Liver (tissue), 8 donors: ENCODE measurements at regions not wholly inside any gene's neighbourhood (a gene's known extent, or its start where the extent isn't known, plus 50 kb on each side); places are given as distances from the start of the nearest gene placed in this dataset.

ENCODE experiments used
- DNase-seq: peaks from one replicate; pipeline ENCODE4 v3.0.0-alpha.2; 2017; ENCODE audit warnings: low spot score
- H3K27ac ChIP-seq, 2 donors: one replicate each; pipeline ENCODE4 v1.7.0; 2013; ENCODE audit warnings: inconsistent platforms in 2 of 2, low read length in 2 of 2, control low read depth in 1 of 2, low read depth in 1 of 2, mild to moderate bottlenecking in 1 of 2
- H3K27me3 ChIP-seq, 4 donors: one replicate each; pipeline versions ENCODE4 v1.6.1 to v1.7.0; 2013; ENCODE audit warnings: low read length in 3 of 4, inconsistent platforms in 1 of 4, mild to moderate bottlenecking in 1 of 4, moderate library complexity in 1 of 4; ENCODE audit not compliant: control insufficient read depth in 4 of 4, insufficient read depth in 4 of 4
- H3K36me3 ChIP-seq, 4 donors: one replicate each; pipeline versions ENCODE4 v1.6.1 to v1.7.0; 2013; ENCODE audit warnings: low read length in 3 of 4, mild to moderate bottlenecking in 3 of 4, low read depth in 1 of 4, moderate library complexity in 1 of 4; ENCODE audit not compliant: control insufficient read depth in 4 of 4, insufficient read depth in 3 of 4
- H3K4me1 ChIP-seq, 4 donors: one replicate each; pipeline versions ENCODE4 v1.6.1 to v1.7.0; 2013; ENCODE audit warnings: low read length in 3 of 4, mild to moderate bottlenecking in 3 of 4, moderate library complexity in 1 of 4; ENCODE audit not compliant: control insufficient read depth in 4 of 4, insufficient read depth in 4 of 4
- H3K4me3 ChIP-seq, 3 donors: one replicate each; pipeline versions ENCODE4 v1.6.1 to v1.7.0; 2013; ENCODE audit warnings: low read length in 3 of 3, control low read depth in 1 of 3, low read depth in 1 of 3, mild to moderate bottlenecking in 1 of 3
- H3K9ac ChIP-seq, 2 donors: one replicate each; pipeline ENCODE4 v1.7.0; 2013; ENCODE audit warnings: low read length in 2 of 2, mild to moderate bottlenecking in 2 of 2, moderate library complexity in 2 of 2, control low read depth in 1 of 2, low read depth in 1 of 2
- H3K9me3 ChIP-seq, 4 donors: one replicate each; pipeline versions ENCODE4 v1.6.1 to v1.7.0; 2013; ENCODE audit warnings: low read length in 3 of 4; ENCODE audit not compliant: control insufficient read depth in 4 of 4
- EGR1 ChIP-seq, 2 donors: IDR thresholded peaks; 2 replicates each; pipeline ENCODE4 v1.6.1; 2016 to 2018; ENCODE audit warnings: antibody characterized with exemption in 2 of 2, low read depth in 2 of 2
- FOXA1 ChIP-seq: IDR thresholded peaks from 2 replicates; pipeline ENCODE4 v1.6.1; 2016; ENCODE audit warnings: antibody characterized with exemption
- FOXA2 ChIP-seq: IDR thresholded peaks from 2 replicates; pipeline ENCODE4 v1.6.1; 2016; ENCODE audit warnings: antibody characterized with exemption
- GABPA ChIP-seq, 2 donors: IDR thresholded peaks in 1 of 2; conservative IDR thresholded peaks in 1 of 2; 2 replicates each; pipeline ENCODE4 v1.6.1; 2016; ENCODE audit warnings: antibody characterized with exemption in 2 of 2, mild to moderate bottlenecking in 1 of 2, moderate library complexity in 1 of 2
- HNF4A ChIP-seq, 2 donors: conservative IDR thresholded peaks; 2 replicates each; pipeline ENCODE4 v1.6.1; 2016; ENCODE audit warnings: antibody characterized with exemption in 2 of 2, mild to moderate bottlenecking in 2 of 2
- HNF4G ChIP-seq: IDR thresholded peaks from 2 replicates; pipeline ENCODE4 v1.6.1; 2016; ENCODE audit warnings: antibody characterized with exemption
- JUND ChIP-seq, 2 donors: IDR thresholded peaks; 2 replicates each; pipeline ENCODE4 v1.6.1; 2016; ENCODE audit warnings: antibody characterized with exemption in 2 of 2
- NR2F2 ChIP-seq: IDR thresholded peaks from 2 replicates; pipeline ENCODE4 v1.6.1; 2016; ENCODE audit warnings: antibody characterized with exemption
- RAD21 ChIP-seq, 2 donors: IDR thresholded peaks; 2 replicates each; pipeline ENCODE4 v1.6.1; 2016; ENCODE audit warnings: antibody characterized with exemption in 2 of 2, mild to moderate bottlenecking in 2 of 2
- RXRA ChIP-seq, 2 donors: IDR thresholded peaks; 2 replicates each; pipeline ENCODE4 v1.6.1; 2017 to 2018; ENCODE audit warnings: antibody characterized with exemption in 2 of 2, mild to moderate bottlenecking in 1 of 2
- SP1 ChIP-seq: IDR thresholded peaks from 2 replicates; pipeline ENCODE4 v1.6.1; 2018; ENCODE audit warnings: antibody characterized with exemption, mild to moderate bottlenecking
- TAF1 ChIP-seq: conservative IDR thresholded peaks from 2 replicates; pipeline ENCODE4 v1.6.1; 2016; ENCODE audit warnings: antibody characterized with exemption, mild to moderate bottlenecking
- YY1 ChIP-seq: IDR thresholded peaks from 2 replicates; pipeline ENCODE4 v1.6.1; 2016; ENCODE audit warnings: antibody characterized with exemption, mild to moderate bottlenecking
- WGBS: extraction: QIAGEN DNeasy Blood & Tissue Kit; methylation state at CpG from one replicate; pipeline ENCODE4 v1.1.7; 2013; 5-methylcytosine and 5-hydroxymethylcytosine counted together
- TF ChIP-seq, protein P1 (sequence below): IDR thresholded peaks from 2 replicates; pipeline ENCODE4 v1.6.1; 2016; ENCODE audit warnings: antibody characterized with exemption
- TF ChIP-seq, protein P2 (sequence below): fragments of 150-350 bp; IDR thresholded peaks from 2 replicates; pipeline ENCODE4 v1.5.1; 2017; ENCODE audit warnings: improper control_type of control experiment, low read depth, low read length; ENCODE audit not compliant: missing input control
- TF ChIP-seq, protein P3 (sequence below): IDR thresholded peaks from 2 replicates; pipeline ENCODE4 v1.6.1; 2016; ENCODE audit warnings: antibody characterized with exemption
- TF ChIP-seq, protein P4 (sequence below): IDR thresholded peaks from 2 replicates; pipeline ENCODE4 v1.6.1; 2016; ENCODE audit warnings: antibody characterized with exemption
- TF ChIP-seq, protein P5 (sequence below): IDR thresholded peaks from 2 replicates; pipeline ENCODE4 v1.6.1; 2016; ENCODE audit warnings: antibody characterized with exemption, mild to moderate bottlenecking
- donor health status: healthy.
- donor health status: healthy.
- donor health status: healthy.
- donor health status: healthy.
- donor health status: healthy.

DNA sequence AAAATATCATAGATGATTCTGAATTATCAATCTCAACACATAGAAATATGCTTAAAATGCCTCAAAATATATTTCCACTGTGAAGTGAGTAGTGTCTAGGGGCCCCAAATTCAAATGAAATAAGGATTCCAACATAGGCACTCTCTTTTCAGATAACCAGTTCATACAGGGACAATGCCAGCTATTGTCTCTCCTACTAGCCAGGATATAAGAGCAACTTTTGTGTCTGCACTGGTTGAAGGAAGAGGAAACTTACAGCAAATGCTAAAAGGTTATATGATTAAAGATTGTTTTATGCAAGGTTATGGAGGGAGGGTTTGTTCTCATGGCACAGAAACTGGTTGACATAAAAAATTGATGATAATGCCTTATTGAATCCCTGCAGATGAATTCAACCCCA is 579.4 kb upstream of the ALCAM start:
- no peaks in the 10 kb centered on the region for H3K9me3 ChIP-seq
- no peak overlapping the region for H3K4me3 ChIP-seq
- no peak overlapping the region for H3K9ac ChIP-seq
- no peak for DNase-seq
- no peak overlapping the region for H3K27ac ChIP-seq
- TF ChIP-seq, protein P1, sequence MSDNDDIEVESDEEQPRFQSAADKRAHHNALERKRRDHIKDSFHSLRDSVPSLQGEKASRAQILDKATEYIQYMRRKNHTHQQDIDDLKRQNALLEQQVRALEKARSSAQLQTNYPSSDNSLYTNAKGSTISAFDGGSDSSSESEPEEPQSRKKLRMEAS: no peak
- no peak for TF ChIP-seq RAD21 (IDR thresholded peaks at IDR 0.05)
- TF ChIP-seq GABPA (IDR thresholded peaks at IDR 0.05 in 1 of 2, conservative IDR thresholded peaks at IDR 0.05 in 1 of 2): no peak
- TF ChIP-seq NR2F2: no peak
- no peak for TF ChIP-seq SP1
- TF ChIP-seq, protein P2, sequence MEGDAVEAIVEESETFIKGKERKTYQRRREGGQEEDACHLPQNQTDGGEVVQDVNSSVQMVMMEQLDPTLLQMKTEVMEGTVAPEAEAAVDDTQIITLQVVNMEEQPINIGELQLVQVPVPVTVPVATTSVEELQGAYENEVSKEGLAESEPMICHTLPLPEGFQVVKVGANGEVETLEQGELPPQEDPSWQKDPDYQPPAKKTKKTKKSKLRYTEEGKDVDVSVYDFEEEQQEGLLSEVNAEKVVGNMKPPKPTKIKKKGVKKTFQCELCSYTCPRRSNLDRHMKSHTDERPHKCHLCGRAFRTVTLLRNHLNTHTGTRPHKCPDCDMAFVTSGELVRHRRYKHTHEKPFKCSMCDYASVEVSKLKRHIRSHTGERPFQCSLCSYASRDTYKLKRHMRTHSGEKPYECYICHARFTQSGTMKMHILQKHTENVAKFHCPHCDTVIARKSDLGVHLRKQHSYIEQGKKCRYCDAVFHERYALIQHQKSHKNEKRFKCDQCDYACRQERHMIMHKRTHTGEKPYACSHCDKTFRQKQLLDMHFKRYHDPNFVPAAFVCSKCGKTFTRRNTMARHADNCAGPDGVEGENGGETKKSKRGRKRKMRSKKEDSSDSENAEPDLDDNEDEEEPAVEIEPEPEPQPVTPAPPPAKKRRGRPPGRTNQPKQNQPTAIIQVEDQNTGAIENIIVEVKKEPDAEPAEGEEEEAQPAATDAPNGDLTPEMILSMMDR: no peak
- TF ChIP-seq HNF4A (conservative IDR thresholded peaks at IDR 0.05): no peak
- no peak for TF ChIP-seq HNF4G
- TF ChIP-seq EGR1 (IDR thresholded peaks at IDR 0.05; ENCODE audit: low read depth in 2 of 2): no peak
- TF ChIP-seq, protein P3, sequence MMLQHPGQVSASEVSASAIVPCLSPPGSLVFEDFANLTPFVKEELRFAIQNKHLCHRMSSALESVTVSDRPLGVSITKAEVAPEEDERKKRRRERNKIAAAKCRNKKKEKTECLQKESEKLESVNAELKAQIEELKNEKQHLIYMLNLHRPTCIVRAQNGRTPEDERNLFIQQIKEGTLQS: no peak
- TF ChIP-seq YY1: no peak
- H3K4me1 ChIP-seq: no peaks in the 10 kb centered on the region
- no peaks in the 10 kb centered on the region for H3K36me3 ChIP-seq
- H3K27me3 ChIP-seq: no peaks in the 10 kb centered on the region

DNA sequence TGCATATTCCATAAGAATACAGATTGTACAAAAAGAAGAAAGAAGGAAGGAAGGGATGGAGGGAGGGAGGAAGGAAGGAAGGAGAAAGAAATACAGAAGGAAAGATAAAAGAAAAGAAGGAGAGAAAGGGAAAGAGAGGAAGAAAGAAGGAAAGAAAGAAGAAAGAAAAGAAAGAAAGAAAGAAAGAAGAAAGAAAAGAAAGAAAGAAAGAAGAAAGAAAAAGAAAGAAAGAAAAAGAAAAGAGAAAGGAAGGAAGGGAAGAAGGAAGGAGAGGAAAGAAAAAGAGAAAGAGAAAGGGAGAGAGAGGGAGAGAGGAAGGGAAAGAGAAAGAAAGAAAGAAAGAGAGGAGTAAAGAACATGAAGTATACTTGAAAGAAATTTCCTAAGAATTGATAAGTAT is 577.9 kb upstream of the ALCAM start:
- no peaks in the 10 kb centered on the region for H3K36me3 ChIP-seq
- H3K9me3 ChIP-seq: no peaks in the 10 kb centered on the region
- no peak overlapping the region for H3K9ac ChIP-seq
- no peak for DNase-seq
- H3K27ac ChIP-seq: no peak overlapping the region
- H3K4me1 ChIP-seq: no peaks in the 10 kb centered on the region
- H3K27me3 ChIP-seq: no peaks in the 10 kb centered on the region
- no peak overlapping the region for H3K4me3 ChIP-seq
- TF ChIP-seq JUND (IDR thresholded peaks at IDR 0.05): no peak

DNA sequence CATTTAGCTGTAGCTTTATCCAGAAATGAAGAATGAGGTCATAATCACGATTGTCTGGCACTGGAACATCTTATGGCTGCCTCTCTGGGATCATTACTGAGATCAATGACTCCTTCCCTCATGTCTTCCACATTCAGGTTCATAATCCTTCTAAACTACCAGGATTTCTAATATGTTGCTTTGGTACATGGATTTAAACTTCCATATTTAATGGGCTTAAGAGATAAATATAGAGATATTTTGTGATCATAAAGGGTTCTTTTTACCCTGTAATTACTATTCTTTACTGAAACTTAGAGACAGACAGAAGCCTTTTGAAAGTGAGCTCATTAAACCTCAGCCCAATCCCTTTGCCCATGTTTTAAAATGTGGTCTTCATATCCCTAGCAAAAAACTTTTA is 575.4 kb upstream of the ALCAM start:
- no peaks in the 10 kb centered on the region for H3K36me3 ChIP-seq
- no peaks in the 10 kb centered on the region for H3K4me1 ChIP-seq
- no peak overlapping the region for H3K4me3 ChIP-seq
- H3K27ac ChIP-seq: no peak overlapping the region
- no peaks in the 10 kb centered on the region for H3K27me3 ChIP-seq
- DNase-seq: no peak
- H3K9ac ChIP-seq: no peak overlapping the region
- H3K9me3 ChIP-seq: no peaks in the 10 kb centered on the region
- WGBS: 25% methylated on average over 1 of the region's 1 CpG
- TF ChIP-seq JUND (IDR thresholded peaks at IDR 0.05) (no peak), SP1 (no peak), FOXA2 (no peak), RAD21 (IDR thresholded peaks at IDR 0.05) (no peak), HNF4G (no peak), EGR1 (IDR thresholded peaks at IDR 0.05; ENCODE audit: low read depth in 2 of 2) (no peak), YY1 (no peak), NR2F2 (no peak), HNF4A (conservative IDR thresholded peaks at IDR 0.05) (no peak), RXRA (IDR thresholded peaks at IDR 0.05) (no peak), GABPA (IDR thresholded peaks at IDR 0.05 in 1 of 2, conservative IDR thresholded peaks at IDR 0.05 in 1 of 2) (no peak), FOXA1 (no peak), TAF1 (no peak)
- TF ChIP-seq, protein P4, sequence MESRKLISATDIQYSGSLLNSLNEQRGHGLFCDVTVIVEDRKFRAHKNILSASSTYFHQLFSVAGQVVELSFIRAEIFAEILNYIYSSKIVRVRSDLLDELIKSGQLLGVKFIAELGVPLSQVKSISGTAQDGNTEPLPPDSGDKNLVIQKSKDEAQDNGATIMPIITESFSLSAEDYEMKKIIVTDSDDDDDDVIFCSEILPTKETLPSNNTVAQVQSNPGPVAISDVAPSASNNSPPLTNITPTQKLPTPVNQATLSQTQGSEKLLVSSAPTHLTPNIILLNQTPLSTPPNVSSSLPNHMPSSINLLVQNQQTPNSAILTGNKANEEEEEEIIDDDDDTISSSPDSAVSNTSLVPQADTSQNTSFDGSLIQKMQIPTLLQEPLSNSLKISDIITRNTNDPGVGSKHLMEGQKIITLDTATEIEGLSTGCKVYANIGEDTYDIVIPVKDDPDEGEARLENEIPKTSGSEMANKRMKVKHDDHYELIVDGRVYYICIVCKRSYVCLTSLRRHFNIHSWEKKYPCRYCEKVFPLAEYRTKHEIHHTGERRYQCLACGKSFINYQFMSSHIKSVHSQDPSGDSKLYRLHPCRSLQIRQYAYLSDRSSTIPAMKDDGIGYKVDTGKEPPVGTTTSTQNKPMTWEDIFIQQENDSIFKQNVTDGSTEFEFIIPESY: no peak
- TF ChIP-seq, protein P2: no peak
- TF ChIP-seq, protein P1: no peak
- TF ChIP-seq, protein P5, sequence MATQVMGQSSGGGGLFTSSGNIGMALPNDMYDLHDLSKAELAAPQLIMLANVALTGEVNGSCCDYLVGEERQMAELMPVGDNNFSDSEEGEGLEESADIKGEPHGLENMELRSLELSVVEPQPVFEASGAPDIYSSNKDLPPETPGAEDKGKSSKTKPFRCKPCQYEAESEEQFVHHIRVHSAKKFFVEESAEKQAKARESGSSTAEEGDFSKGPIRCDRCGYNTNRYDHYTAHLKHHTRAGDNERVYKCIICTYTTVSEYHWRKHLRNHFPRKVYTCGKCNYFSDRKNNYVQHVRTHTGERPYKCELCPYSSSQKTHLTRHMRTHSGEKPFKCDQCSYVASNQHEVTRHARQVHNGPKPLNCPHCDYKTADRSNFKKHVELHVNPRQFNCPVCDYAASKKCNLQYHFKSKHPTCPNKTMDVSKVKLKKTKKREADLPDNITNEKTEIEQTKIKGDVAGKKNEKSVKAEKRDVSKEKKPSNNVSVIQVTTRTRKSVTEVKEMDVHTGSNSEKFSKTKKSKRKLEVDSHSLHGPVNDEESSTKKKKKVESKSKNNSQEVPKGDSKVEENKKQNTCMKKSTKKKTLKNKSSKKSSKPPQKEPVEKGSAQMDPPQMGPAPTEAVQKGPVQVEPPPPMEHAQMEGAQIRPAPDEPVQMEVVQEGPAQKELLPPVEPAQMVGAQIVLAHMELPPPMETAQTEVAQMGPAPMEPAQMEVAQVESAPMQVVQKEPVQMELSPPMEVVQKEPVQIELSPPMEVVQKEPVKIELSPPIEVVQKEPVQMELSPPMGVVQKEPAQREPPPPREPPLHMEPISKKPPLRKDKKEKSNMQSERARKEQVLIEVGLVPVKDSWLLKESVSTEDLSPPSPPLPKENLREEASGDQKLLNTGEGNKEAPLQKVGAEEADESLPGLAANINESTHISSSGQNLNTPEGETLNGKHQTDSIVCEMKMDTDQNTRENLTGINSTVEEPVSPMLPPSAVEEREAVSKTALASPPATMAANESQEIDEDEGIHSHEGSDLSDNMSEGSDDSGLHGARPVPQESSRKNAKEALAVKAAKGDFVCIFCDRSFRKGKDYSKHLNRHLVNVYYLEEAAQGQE: no peak
